GM12892 (cell line): ENCODE measurements at regions not wholly inside any gene's neighbourhood (a gene's known extent, or its start where the extent isn't known, plus 50 kb on each side); places are given as distances from the start of the nearest gene placed in this dataset.

Experiments used
- POLR2A ChIP-seq: IDR thresholded peaks from 2 replicates; pipeline ENCODE4 v1.6.1; 2011; ENCODE audit warnings: low read depth, low read length, control low read depth
- POLR2AphosphoS5 ChIP-seq: IDR thresholded peaks from 2 replicates; pipeline ENCODE4 v1.6.1; 2011; ENCODE audit warnings: low read depth, low read length, control low read depth

DNA sequence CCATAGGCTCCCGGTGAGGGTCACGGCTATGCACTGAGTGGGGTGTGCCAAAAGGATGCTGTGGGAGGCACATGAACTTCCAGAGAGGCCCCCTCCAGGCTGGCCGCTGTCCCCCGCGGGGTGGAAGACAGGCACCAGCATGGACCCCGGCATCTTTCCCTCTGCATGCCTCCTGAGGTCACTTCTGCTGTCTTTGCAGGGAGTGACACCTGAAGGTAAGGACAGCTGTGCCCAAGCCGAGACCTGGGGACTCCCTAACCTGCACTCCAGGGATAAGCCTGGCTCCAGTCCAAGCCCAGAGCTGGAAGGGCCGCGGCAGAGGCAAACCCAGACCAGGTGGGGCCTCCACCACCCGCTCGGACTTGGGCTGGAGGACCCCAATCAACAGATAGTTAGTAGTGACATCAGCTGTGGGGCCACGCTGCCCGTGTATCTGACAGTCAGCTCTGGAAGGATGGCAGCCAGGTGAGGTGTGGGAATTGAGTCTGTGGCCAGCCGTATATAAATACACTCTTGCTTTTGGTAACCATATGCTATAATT lies 340.7 kb upstream of the MKI67 start:
- TF ChIP-seq POLR2A: no peak
- TF ChIP-seq POLR2AphosphoS5: no peak
